GM23338 (cell line): ENCODE measurements at regions not wholly inside any gene's neighbourhood (a gene's known extent, or its start where the extent isn't known, plus 50 kb on each side); places are given as distances from the start of the nearest gene placed in this dataset.

ENCODE experiments used
- ATAC-seq: fragments of 200-7000 bp; cut with Tn5 transposase; 3 replicates; pipeline ENCODE4 v1.9.1; 2020
- DNase-seq: peaks from one replicate; pipeline ENCODE4 v3.0.0-alpha.2; 2015; ENCODE audit warnings: low spot score
- H2AFZ ChIP-seq: fragments of 200-600 bp; sonication (generic); 2 replicates; pipeline ENCODE4 v1.8.0; 2016; ENCODE audit warnings: antibody characterized with exemption, mild to moderate bottlenecking, moderate library complexity
- H3F3A ChIP-seq: fragments of 200-600 bp; sonication (generic); replicated peaks from 2 replicates; pipeline ENCODE4 v1.8.0; 2017; ENCODE audit warnings: antibody characterized with exemption, mixed run types, low read depth
- H3K27ac ChIP-seq: fragments of 200-600 bp; sonication (generic); 2 replicates; pipeline ENCODE4 v1.6.1; 2016; ENCODE audit warnings: low read depth
- H3K27me3 ChIP-seq: fragments of 200-600 bp; sonication (generic); 2 replicates; pipeline ENCODE4 v1.8.0; 2016; ENCODE audit warnings: mild to moderate bottlenecking, mixed run types, moderate library complexity; ENCODE audit not compliant: insufficient read depth
- H3K36me3 ChIP-seq: fragments of 200-600 bp; sonication (generic); 2 replicates; pipeline ENCODE4 v1.8.0; 2016; ENCODE audit warnings: mild to moderate bottlenecking; ENCODE audit not compliant: insufficient read depth
- H3K4me1 ChIP-seq: fragments of 200-600 bp; sonication (generic); 2 replicates; pipeline ENCODE4 v1.8.0; 2016; ENCODE audit warnings: mild to moderate bottlenecking, moderate library complexity; ENCODE audit not compliant: insufficient read depth
- H3K4me2 ChIP-seq: fragments of 200-600 bp; sonication (generic); 2 replicates; pipeline ENCODE4 v1.7.1; 2017; ENCODE audit warnings: mixed run types
- H3K4me3 ChIP-seq: fragments of 200-600 bp; sonication (generic); 2 replicates; pipeline ENCODE4 v1.6.1; 2016; ENCODE audit warnings: mixed run types
- H3K79me2 ChIP-seq: fragments of 200-600 bp; sonication (generic); replicated peaks from 2 replicates; pipeline ENCODE4 v1.8.0; 2017; ENCODE audit warnings: mild to moderate bottlenecking; ENCODE audit not compliant: insufficient read depth
- H3K9me2 ChIP-seq: fragments of 200-600 bp; sonication (generic); 2 replicates; pipeline ENCODE4 v1.8.0; 2017; ENCODE audit not compliant: insufficient read depth
- H4K20me1 ChIP-seq: fragments of 200-600 bp; sonication (generic); replicated peaks from 2 replicates; pipeline ENCODE4 v1.8.0; 2017; ENCODE audit warnings: mild to moderate bottlenecking; ENCODE audit not compliant: insufficient read depth
- H3K27ac Mint-ChIP-seq: 2 replicates; pipeline ENCODE4 v1.8.0; 2020; ENCODE audit warnings: inconsistent platforms, mild to moderate bottlenecking, moderate library complexity, mixed read lengths
- H3K27me3 Mint-ChIP-seq: 3 replicates; pipeline ENCODE4 v1.8.0; 2022; ENCODE audit warnings: low read depth, mild to moderate bottlenecking, moderate library complexity, mixed read lengths, inconsistent platforms; ENCODE audit not compliant: insufficient read depth, poor library complexity
- H3K36me3 Mint-ChIP-seq: 3 replicates; pipeline ENCODE4 v1.8.0; 2021; ENCODE audit warnings: low read depth, mild to moderate bottlenecking, inconsistent platforms, moderate library complexity, mixed read lengths
- H3K4me1 Mint-ChIP-seq: 3 replicates; pipeline ENCODE4 v1.8.0; 2020; ENCODE audit warnings: mild to moderate bottlenecking, inconsistent platforms, mixed read lengths
- H3K4me3 Mint-ChIP-seq: 3 replicates; pipeline ENCODE4 v1.8.0; 2021; ENCODE audit warnings: moderate library complexity, mild to moderate bottlenecking, inconsistent platforms, mixed read lengths
- H3K9me3 Mint-ChIP-seq: 3 replicates; pipeline ENCODE4 v1.8.0; 2020; ENCODE audit warnings: moderate library complexity, mild to moderate bottlenecking, inconsistent platforms, mixed read lengths
- CREB1 ChIP-seq: fragments of 250-450 bp; sonication (Bioruptor Pico); IDR thresholded peaks from 2 replicates; pipeline ENCODE4 v1.5.0; 2020; ENCODE audit warnings: low read depth, mild to moderate bottlenecking, moderate library complexity
- EZH2 ChIP-seq: fragments of 200-600 bp; sonication (generic); IDR thresholded peaks from one replicate; pipeline ENCODE4 v1.8.0; 2017; ENCODE audit warnings: antibody characterized with exemption, mild to moderate bottlenecking, low read depth; ENCODE audit not compliant: unreplicated experiment
- EZH2phosphoT487 ChIP-seq: fragments of 200-600 bp; sonication (generic); IDR thresholded peaks from one replicate; pipeline ENCODE4 v1.8.1; 2018; ENCODE audit warnings: antibody characterized with exemption; ENCODE audit not compliant: unreplicated experiment
- POLR2AphosphoS5 ChIP-seq: IDR thresholded peaks from 2 replicates; pipeline ENCODE4 v1.6.1; 2016; ENCODE audit warnings: antibody characterized with exemption, low read depth
- REST ChIP-seq: IDR thresholded peaks from one replicate; pipeline ENCODE4 v1.6.1; 2018; ENCODE audit warnings: antibody characterized with exemption; ENCODE audit not compliant: unreplicated experiment
- STAT1 ChIP-seq: IDR thresholded peaks from one replicate; pipeline ENCODE4 v1.6.1; 2016; ENCODE audit warnings: antibody characterized with exemption; ENCODE audit not compliant: unreplicated experiment
- ZNF114 ChIP-seq: fragments of 250-450 bp; sonication (Bioruptor Pico); IDR thresholded peaks from 2 replicates; pipeline ENCODE4 v1.5.0; 2020; ENCODE audit warnings: mild to moderate bottlenecking, moderate library complexity
- ZNF331 ChIP-seq: fragments of 250-450 bp; sonication (Bioruptor Pico); IDR thresholded peaks from 2 replicates; pipeline ENCODE4 v1.5.0; 2020; ENCODE audit warnings: low read depth, mild to moderate bottlenecking, moderate library complexity
- ZNF462 ChIP-seq: fragments of 250-450 bp; sonication (Bioruptor Pico); IDR thresholded peaks from 2 replicates; pipeline ENCODE4 v1.5.0; 2020; ENCODE audit warnings: mild to moderate bottlenecking, moderate library complexity
- TF ChIP-seq, protein P1 (sequence below), 2 experiments: fragments of 200-600 bp in 1 of 2; sonication (generic) in 1 of 2; conservative IDR thresholded peaks; 2 replicates each; pipeline versions ENCODE4 v1.5.1 to v1.6.1; 2016 to 2017; ENCODE audit warnings: antibody characterized with exemption in 2 of 2, low read depth in 2 of 2, mild to moderate bottlenecking in 2 of 2, moderate library complexity in 1 of 2

DNA sequence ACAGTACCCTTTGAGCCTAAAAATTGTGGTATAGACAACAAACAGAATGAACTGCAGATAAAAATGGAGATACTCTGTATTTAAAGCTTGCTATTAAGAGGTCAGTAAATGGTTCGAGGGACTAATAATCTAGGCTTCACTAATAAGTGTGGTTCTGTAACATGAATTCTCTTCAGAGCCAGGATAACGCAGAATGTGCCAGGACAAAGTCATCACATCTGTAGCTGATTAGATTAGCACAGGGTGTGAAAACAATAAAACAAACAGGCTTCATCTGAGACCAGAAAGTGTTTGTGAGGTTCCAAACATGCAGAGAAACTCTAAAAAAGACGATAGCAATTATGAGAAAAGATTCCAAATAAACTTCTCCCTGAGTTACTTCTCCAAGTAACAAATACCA is 89.1 kb upstream of the LUZP2 start:
- no peaks in the 10 kb centered on the region for H3K36me3 Mint-ChIP-seq
- Histone ChIP-seq H2AFZ (no peak overlapping the region), H3K4me1 (no peaks in the 10 kb centered on the region), H3F3A (no peaks in the 10 kb centered on the region), H3K4me2 (no peak overlapping the region), H3K27ac (no peak overlapping the region), H3K9me2 (no peaks in the 10 kb centered on the region; the same call in 1 of the 2 replicates), H3K27me3 (no peaks in the 10 kb centered on the region), H3K4me3 (no peak overlapping the region), H3K79me2 (no peaks in the 10 kb centered on the region), H3K36me3 (no peaks in the 10 kb centered on the region), H4K20me1 (no peaks in the 10 kb centered on the region)
- no peak overlapping the region for H3K4me3 Mint-ChIP-seq
- no peaks in the 10 kb centered on the region for H3K27me3 Mint-ChIP-seq
- TF ChIP-seq ZNF331 = no peak
- TF ChIP-seq EZH2 = no peak
- no peak for TF ChIP-seq ZNF462 (CRISPR knock-in tag)
- no peak for TF ChIP-seq ZNF114 (CRISPR knock-in tag)
- no peak for TF ChIP-seq POLR2AphosphoS5
- no peak for TF ChIP-seq REST
- no peak for TF ChIP-seq CREB1 (CRISPR knock-in tag)
- TF ChIP-seq, protein P1, sequence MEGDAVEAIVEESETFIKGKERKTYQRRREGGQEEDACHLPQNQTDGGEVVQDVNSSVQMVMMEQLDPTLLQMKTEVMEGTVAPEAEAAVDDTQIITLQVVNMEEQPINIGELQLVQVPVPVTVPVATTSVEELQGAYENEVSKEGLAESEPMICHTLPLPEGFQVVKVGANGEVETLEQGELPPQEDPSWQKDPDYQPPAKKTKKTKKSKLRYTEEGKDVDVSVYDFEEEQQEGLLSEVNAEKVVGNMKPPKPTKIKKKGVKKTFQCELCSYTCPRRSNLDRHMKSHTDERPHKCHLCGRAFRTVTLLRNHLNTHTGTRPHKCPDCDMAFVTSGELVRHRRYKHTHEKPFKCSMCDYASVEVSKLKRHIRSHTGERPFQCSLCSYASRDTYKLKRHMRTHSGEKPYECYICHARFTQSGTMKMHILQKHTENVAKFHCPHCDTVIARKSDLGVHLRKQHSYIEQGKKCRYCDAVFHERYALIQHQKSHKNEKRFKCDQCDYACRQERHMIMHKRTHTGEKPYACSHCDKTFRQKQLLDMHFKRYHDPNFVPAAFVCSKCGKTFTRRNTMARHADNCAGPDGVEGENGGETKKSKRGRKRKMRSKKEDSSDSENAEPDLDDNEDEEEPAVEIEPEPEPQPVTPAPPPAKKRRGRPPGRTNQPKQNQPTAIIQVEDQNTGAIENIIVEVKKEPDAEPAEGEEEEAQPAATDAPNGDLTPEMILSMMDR (conservative IDR thresholded peaks at IDR 0.05; ENCODE audit: low read depth in 2 of 2) = no peak
- no peak for TF ChIP-seq EZH2phosphoT487
- no peak for TF ChIP-seq STAT1
- ATAC-seq (no peak), DNase-seq (no peak)
- no peaks in the 10 kb centered on the region for H3K9me3 Mint-ChIP-seq
- H3K4me1 Mint-ChIP-seq = no peaks in the 10 kb centered on the region
- H3K27ac Mint-ChIP-seq = no peak overlapping the region
